Neural cell (in vitro differentiated cells): ENCODE measurements at regions not wholly inside any gene's neighbourhood (a gene's known extent, or its start where the extent isn't known, plus 50 kb on each side); places are given as distances from the start of the nearest gene placed in this dataset.

Experiments used
- H2AFZ ChIP-seq: fragments of 200-600, 300-800 bp; sonication (generic), shearing (Covaris generic); 2 replicates; pipeline ENCODE4 v1.6.0; 2014; ENCODE audit warnings: low read depth, mild to moderate bottlenecking, antibody characterized with exemption, low read length, moderate library complexity
- H3F3A ChIP-seq: fragments of 200-600 bp; shearing (Covaris generic); 2 replicates; pipeline ENCODE4 v1.6.1; 2016; ENCODE audit warnings: mild to moderate bottlenecking, moderate library complexity, mixed read lengths, antibody characterized with exemption, low read length; ENCODE audit not compliant: insufficient read depth, poor library complexity, severe bottlenecking
- H3K27ac ChIP-seq: fragments of 200-600, 300-800 bp; sonication (generic), shearing (Covaris generic); 2 replicates; pipeline ENCODE4 v1.5.1; 2014; ENCODE audit warnings: mild to moderate bottlenecking, low read length, moderate library complexity
- H3K27me3 ChIP-seq: fragments of 300-800, 200-600 bp; sonication (generic), shearing (Covaris generic); 2 replicates; pipeline ENCODE4 v1.6.0; 2014; ENCODE audit warnings: mild to moderate bottlenecking, low read depth, low read length, moderate library complexity; ENCODE audit not compliant: insufficient read depth
- H3K36me3 ChIP-seq: fragments of 300-800, 200-600 bp; sonication (generic), shearing (Covaris generic); 2 replicates; pipeline ENCODE4 v1.5.1; 2014; ENCODE audit warnings: mild to moderate bottlenecking, antibody characterized with exemption, low read length, moderate library complexity; ENCODE audit not compliant: insufficient read depth
- H3K4me2 ChIP-seq: fragments of 300-800, 200-600 bp; sonication (generic), shearing (Covaris generic); 2 replicates; pipeline ENCODE4 v1.6.0; 2014; ENCODE audit warnings: mild to moderate bottlenecking, low read length
- H3K4me3 ChIP-seq: fragments of 300-800, 200-600 bp; sonication (generic), shearing (Covaris generic); 2 replicates; pipeline ENCODE4 v1.5.1; 2014; ENCODE audit warnings: mild to moderate bottlenecking, low read length, moderate library complexity
- H3K79me2 ChIP-seq: fragments of 200-600 bp; shearing (Covaris generic); replicated peaks from 2 replicates; pipeline ENCODE4 v1.6.0; 2014; ENCODE audit warnings: mild to moderate bottlenecking, low read length, moderate library complexity; ENCODE audit not compliant: insufficient read depth
- H3K9ac ChIP-seq: fragments of 300-800, 200-600 bp; sonication (generic), shearing (Covaris generic); 2 replicates; pipeline ENCODE4 v1.6.1; 2016; ENCODE audit warnings: mild to moderate bottlenecking, low read length, mixed read lengths
- H3K9me2 ChIP-seq: fragments of 200-600 bp; shearing (Covaris generic); 2 replicates; pipeline ENCODE4 v1.6.1; 2016; ENCODE audit warnings: mild to moderate bottlenecking, low read length, mixed read lengths; ENCODE audit not compliant: insufficient read depth
- H3K9me3 ChIP-seq: fragments of 200-600, 300-800 bp; sonication (generic), shearing (Covaris generic); 2 replicates; pipeline ENCODE4 v1.6.1; 2016; ENCODE audit warnings: mild to moderate bottlenecking, mixed run types, low read length, moderate library complexity, mixed read lengths
- H4K20me1 ChIP-seq: fragments of 200-600 bp; shearing (Covaris generic); 2 replicates; pipeline ENCODE4 v1.6.1; 2016; ENCODE audit warnings: mild to moderate bottlenecking, mixed run types; ENCODE audit not compliant: insufficient read depth
- CTCF ChIP-seq: fragments of 450-650 bp; IDR thresholded peaks from 2 replicates; pipeline ENCODE4 v1.5.1; 2014; ENCODE audit warnings: antibody characterized with exemption, mild to moderate bottlenecking, moderate library complexity; ENCODE audit not compliant: poor library complexity, severe bottlenecking
- EP300 ChIP-seq: fragments of 450-650 bp; conservative IDR thresholded peaks from 2 replicates; pipeline ENCODE4 v1.6.1; 2014; ENCODE audit warnings: antibody characterized with exemption, mild to moderate bottlenecking, moderate library complexity; ENCODE audit not compliant: poor library complexity, severe bottlenecking
- EZH2 ChIP-seq: fragments of 200-600, 300-800 bp; shearing (Covaris generic), sonication (generic); IDR thresholded peaks from 2 replicates; pipeline ENCODE4 v1.6.1; 2014; ENCODE audit warnings: antibody characterized with exemption, low read length, borderline replicate concordance, mild to moderate bottlenecking; ENCODE audit not compliant: insufficient read depth, poor library complexity, severe bottlenecking
- MXI1 ChIP-seq: fragments of 450-650 bp; conservative IDR thresholded peaks from 2 replicates; pipeline ENCODE4 v1.6.1; 2014; ENCODE audit warnings: antibody characterized with exemption, mild to moderate bottlenecking; ENCODE audit not compliant: poor library complexity, severe bottlenecking
- POLR2AphosphoS5 ChIP-seq: IDR thresholded peaks from 2 replicates; pipeline ENCODE4 v1.6.1; 2012
- RAD21 ChIP-seq: fragments of 450-650 bp; conservative IDR thresholded peaks from 2 replicates; pipeline ENCODE4 v1.6.1; 2014; ENCODE audit warnings: antibody characterized with exemption, mild to moderate bottlenecking, moderate library complexity
- SMC3 ChIP-seq: fragments of 450-650 bp; conservative IDR thresholded peaks from 2 replicates; pipeline ENCODE4 v1.6.1; 2014; ENCODE audit warnings: antibody characterized with exemption, mild to moderate bottlenecking, moderate library complexity; ENCODE audit not compliant: poor library complexity
- TAF1 ChIP-seq: IDR thresholded peaks from 2 replicates; pipeline ENCODE4 v1.6.1; 2012; ENCODE audit warnings: low read depth
- TF ChIP-seq, protein P1 (sequence below): IDR thresholded peaks from 2 replicates; pipeline ENCODE4 v1.6.1; 2012; ENCODE audit warnings: borderline replicate concordance

- TF ChIP-seq MXI1 (no peak), TAF1 (no peak), POLR2AphosphoS5 (no peak), SMC3 (no peak)
Measured at GRCh38 chr16:86812363-86812970, 234.1 kb downstream of the FOXL1 start (continued).

DNA sequence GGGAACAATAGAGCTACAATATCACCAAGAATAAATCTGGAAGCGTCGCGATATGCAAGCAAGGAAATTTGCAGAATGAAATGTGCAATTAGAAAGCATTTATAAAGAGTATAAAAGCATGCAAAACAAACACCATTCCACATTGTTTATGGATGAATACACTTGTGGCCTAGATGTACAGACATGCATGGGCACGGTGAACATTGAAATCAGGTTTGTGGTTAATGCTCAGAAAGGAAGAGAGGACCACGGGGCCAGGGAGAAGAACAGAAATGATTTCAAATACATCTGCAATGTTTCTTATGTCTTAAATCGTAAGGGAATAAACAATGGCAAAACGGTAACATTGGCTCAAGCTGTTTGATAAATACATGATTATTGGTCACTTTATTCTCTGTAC is 235.9 kb downstream of the FOXL1 start:
- Histone ChIP-seq H3K4me2 (no peak overlapping the region), H3K79me2 (no peaks in the 10 kb centered on the region), H3K36me3 (no peaks in the 10 kb centered on the region), H3K27ac (no peak overlapping the region), H4K20me1 (no peaks in the 10 kb centered on the region), H3K9me3 (no peaks in the 10 kb centered on the region), H3K9ac (no peak overlapping the region), H2AFZ (no peak overlapping the region), H3K4me3 (no peak overlapping the region), H3K27me3 (no peaks in the 10 kb centered on the region), H3K9me2 (no peaks in the 10 kb centered on the region), H3F3A (no peaks in the 10 kb centered on the region)
- no peak for TF ChIP-seq EP300
- TF ChIP-seq CTCF, result no peak
- no peak for TF ChIP-seq POLR2AphosphoS5
- no peak for TF ChIP-seq TAF1
- no peak for TF ChIP-seq RAD21
- TF ChIP-seq EZH2, result no peak
- TF ChIP-seq MXI1, result no peak
- TF ChIP-seq SMC3, result no peak
- TF ChIP-seq, protein P1, sequence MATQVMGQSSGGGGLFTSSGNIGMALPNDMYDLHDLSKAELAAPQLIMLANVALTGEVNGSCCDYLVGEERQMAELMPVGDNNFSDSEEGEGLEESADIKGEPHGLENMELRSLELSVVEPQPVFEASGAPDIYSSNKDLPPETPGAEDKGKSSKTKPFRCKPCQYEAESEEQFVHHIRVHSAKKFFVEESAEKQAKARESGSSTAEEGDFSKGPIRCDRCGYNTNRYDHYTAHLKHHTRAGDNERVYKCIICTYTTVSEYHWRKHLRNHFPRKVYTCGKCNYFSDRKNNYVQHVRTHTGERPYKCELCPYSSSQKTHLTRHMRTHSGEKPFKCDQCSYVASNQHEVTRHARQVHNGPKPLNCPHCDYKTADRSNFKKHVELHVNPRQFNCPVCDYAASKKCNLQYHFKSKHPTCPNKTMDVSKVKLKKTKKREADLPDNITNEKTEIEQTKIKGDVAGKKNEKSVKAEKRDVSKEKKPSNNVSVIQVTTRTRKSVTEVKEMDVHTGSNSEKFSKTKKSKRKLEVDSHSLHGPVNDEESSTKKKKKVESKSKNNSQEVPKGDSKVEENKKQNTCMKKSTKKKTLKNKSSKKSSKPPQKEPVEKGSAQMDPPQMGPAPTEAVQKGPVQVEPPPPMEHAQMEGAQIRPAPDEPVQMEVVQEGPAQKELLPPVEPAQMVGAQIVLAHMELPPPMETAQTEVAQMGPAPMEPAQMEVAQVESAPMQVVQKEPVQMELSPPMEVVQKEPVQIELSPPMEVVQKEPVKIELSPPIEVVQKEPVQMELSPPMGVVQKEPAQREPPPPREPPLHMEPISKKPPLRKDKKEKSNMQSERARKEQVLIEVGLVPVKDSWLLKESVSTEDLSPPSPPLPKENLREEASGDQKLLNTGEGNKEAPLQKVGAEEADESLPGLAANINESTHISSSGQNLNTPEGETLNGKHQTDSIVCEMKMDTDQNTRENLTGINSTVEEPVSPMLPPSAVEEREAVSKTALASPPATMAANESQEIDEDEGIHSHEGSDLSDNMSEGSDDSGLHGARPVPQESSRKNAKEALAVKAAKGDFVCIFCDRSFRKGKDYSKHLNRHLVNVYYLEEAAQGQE, result no peak

GRCh38 chr16:86816930-86817625 is 238.7 kb downstream of the FOXL1 start:
- H3K27ac ChIP-seq, result no peak overlapping the region
- no peak overlapping the region for H3K4me2 ChIP-seq
- no peaks in the 10 kb centered on the region for H3K27me3 ChIP-seq
- H3K9ac ChIP-seq, result no peak overlapping the region
- H3K9me2 ChIP-seq, result no peaks in the 10 kb centered on the region
- no peaks in the 10 kb centered on the region for H3F3A ChIP-seq
- peak; percentile 12 for TF ChIP-seq CTCF
- no peak for TF ChIP-seq TAF1
- H3K9me3 ChIP-seq, result no peaks in the 10 kb centered on the region
- no peaks in the 10 kb centered on the region for H3K79me2 ChIP-seq
- no peaks in the 10 kb centered on the region for H4K20me1 ChIP-seq
- H2AFZ ChIP-seq, result no peak overlapping the region
- no peaks in the 10 kb centered on the region for H3K36me3 ChIP-seq
- no peak overlapping the region for H3K4me3 ChIP-seq
